DOHH2 (cell line): ENCODE measurements at regions not wholly inside any gene's neighbourhood (a gene's known extent, or its start where the extent isn't known, plus 50 kb on each side); places are given as distances from the start of the nearest gene placed in this dataset.
A peak's percentile ranks its signal among the peaks of the same experiment; 100 is the strongest.

ENCODE experiments used
- H3F3A ChIP-seq: fragments of 200-600 bp; sonication (generic), shearing (Covaris generic); 2 replicates; pipeline ENCODE4 v1.6.0; 2016; ENCODE audit warnings: antibody characterized with exemption, mild to moderate bottlenecking; ENCODE audit not compliant: control insufficient read depth, insufficient read depth
- H3K27ac ChIP-seq: fragments of 200-600 bp; sonication (generic); 2 replicates; pipeline ENCODE4 v1.5.1; 2014; ENCODE audit warnings: low read depth, mild to moderate bottlenecking, low read length, moderate library complexity
- H3K27me3 ChIP-seq: fragments of 200-600 bp; sonication (generic); 2 replicates; pipeline ENCODE4 v1.6.1; 2014; ENCODE audit warnings: mild to moderate bottlenecking, low read length, mixed read lengths; ENCODE audit not compliant: control insufficient read depth
- H3K36me3 ChIP-seq: fragments of 200-600 bp; sonication (generic); 2 replicates; pipeline ENCODE4 v1.6.1; 2014; ENCODE audit warnings: mild to moderate bottlenecking, low read length, moderate library complexity, mixed read lengths; ENCODE audit not compliant: control insufficient read depth
- H3K4me1 ChIP-seq: fragments of 200-600 bp; sonication (generic); 2 replicates; pipeline ENCODE4 v1.6.1; 2014; ENCODE audit warnings: mild to moderate bottlenecking, low read length, mixed read lengths; ENCODE audit not compliant: control insufficient read depth
- H3K4me2 ChIP-seq: fragments of 200-600 bp; sonication (generic); 2 replicates; pipeline ENCODE4 v1.6.0; 2014; ENCODE audit warnings: mild to moderate bottlenecking, low read length, moderate library complexity
- H3K4me3 ChIP-seq: fragments of 200-600 bp; sonication (generic); 2 replicates; pipeline ENCODE4 v1.5.1; 2014; ENCODE audit warnings: mild to moderate bottlenecking, low read length, mixed read lengths
- H3K79me2 ChIP-seq: fragments of 200-600 bp; sonication (generic); 2 replicates; pipeline ENCODE4 v1.6.1; 2014; ENCODE audit warnings: mild to moderate bottlenecking, low read length, mixed read lengths; ENCODE audit not compliant: control insufficient read depth
- H3K9me2 ChIP-seq: fragments of 200-600 bp; sonication (generic); replicated peaks from 2 replicates; pipeline ENCODE4 v1.6.1; 2014; ENCODE audit warnings: mild to moderate bottlenecking, low read length, mixed read lengths; ENCODE audit not compliant: control insufficient read depth
- H3K9me3 ChIP-seq: fragments of 200-600 bp; sonication (generic); 2 replicates; pipeline ENCODE4 v1.6.1; 2014; ENCODE audit warnings: antibody characterized with exemption, low read length, mixed read lengths; ENCODE audit not compliant: control insufficient read depth, insufficient read depth
- H4K20me1 ChIP-seq: fragments of 200-600 bp; sonication (generic); 2 replicates; pipeline ENCODE4 v1.6.0; 2014; ENCODE audit warnings: low read depth, mild to moderate bottlenecking, antibody characterized with exemption, low read length, moderate library complexity; ENCODE audit not compliant: control insufficient read depth, insufficient read depth
- EZH2phosphoT487 ChIP-seq: fragments of 200-600 bp; sonication (generic); IDR thresholded peaks from 2 replicates; pipeline ENCODE4 v1.6.1; 2017; ENCODE audit warnings: borderline replicate concordance, mild to moderate bottlenecking, antibody characterized with exemption, low read length, moderate library complexity, mixed read lengths
- TF ChIP-seq, protein P1 (sequence below): fragments of 200-600 bp; sonication (generic); IDR thresholded peaks from one replicate; pipeline ENCODE4 v1.5.1; 2014; ENCODE audit warnings: antibody characterized with exemption, mild to moderate bottlenecking, low read depth, low read length; ENCODE audit not compliant: poor library complexity, severe bottlenecking

DNA sequence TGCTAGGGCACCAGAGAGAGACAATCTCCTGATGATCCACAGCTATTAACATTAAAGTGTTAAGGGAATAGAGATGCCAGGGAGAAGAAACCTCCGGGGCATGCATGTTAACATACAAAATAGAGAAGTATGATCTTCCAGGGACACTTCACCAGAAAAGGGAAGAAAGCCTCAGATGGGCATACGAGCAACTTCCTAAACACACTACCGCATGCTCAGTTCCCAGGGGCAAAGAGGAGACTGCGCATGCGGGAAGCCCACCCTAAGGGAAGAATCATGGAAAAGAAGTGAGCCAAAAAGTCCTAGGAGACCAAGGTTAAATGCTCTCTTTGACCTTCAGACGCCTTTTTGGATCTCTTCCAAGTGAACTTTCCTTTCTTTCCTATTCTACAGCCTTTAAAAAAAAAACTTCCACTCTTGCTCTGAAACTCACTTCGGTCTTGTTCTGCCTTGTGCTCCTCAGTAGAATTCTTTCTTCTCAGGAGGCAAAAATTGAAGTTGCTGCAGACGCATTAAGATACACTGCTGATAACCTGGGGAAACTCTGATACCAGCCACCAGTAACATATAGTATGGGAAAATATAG lies 1211.3 kb downstream of the REEP3 start:
- Histone ChIP-seq H3K9me2 (no peaks in the 10 kb centered on the region), H3K4me2 (no peak overlapping the region), H3K9me3 (no peaks in the 10 kb centered on the region), H3K27me3 (no peaks in the 10 kb centered on the region), H3K79me2 (no peaks in the 10 kb centered on the region), H3K4me1 (no peaks in the 10 kb centered on the region), H3K4me3 (no peak overlapping the region), H3F3A (no peaks in the 10 kb centered on the region), H4K20me1 (no peaks in the 10 kb centered on the region), H3K36me3 (no peaks in the 10 kb centered on the region), H3K27ac (no peak overlapping the region)
- TF ChIP-seq, protein P1, sequence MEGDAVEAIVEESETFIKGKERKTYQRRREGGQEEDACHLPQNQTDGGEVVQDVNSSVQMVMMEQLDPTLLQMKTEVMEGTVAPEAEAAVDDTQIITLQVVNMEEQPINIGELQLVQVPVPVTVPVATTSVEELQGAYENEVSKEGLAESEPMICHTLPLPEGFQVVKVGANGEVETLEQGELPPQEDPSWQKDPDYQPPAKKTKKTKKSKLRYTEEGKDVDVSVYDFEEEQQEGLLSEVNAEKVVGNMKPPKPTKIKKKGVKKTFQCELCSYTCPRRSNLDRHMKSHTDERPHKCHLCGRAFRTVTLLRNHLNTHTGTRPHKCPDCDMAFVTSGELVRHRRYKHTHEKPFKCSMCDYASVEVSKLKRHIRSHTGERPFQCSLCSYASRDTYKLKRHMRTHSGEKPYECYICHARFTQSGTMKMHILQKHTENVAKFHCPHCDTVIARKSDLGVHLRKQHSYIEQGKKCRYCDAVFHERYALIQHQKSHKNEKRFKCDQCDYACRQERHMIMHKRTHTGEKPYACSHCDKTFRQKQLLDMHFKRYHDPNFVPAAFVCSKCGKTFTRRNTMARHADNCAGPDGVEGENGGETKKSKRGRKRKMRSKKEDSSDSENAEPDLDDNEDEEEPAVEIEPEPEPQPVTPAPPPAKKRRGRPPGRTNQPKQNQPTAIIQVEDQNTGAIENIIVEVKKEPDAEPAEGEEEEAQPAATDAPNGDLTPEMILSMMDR: no peak
- no peak for TF ChIP-seq EZH2phosphoT487

DNA sequence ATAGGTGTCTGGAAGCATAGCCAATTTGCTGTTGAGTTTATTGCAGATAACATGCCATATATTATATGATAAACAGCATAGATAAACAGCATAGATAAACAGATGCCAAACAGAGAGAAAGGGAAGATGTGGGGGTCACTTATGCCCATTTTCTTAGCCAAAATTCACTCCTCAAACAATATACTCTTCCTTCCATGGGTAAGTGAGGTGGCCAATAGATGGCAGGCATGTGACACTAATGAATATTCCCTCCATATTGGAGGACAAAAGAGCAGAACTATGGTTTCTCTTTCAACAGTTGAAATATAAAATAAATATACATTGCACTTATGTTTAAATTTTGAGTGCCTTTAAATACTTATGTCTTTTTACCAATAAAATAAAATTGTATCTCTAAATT lies 1212.8 kb downstream of the REEP3 start:
- Histone ChIP-seq H4K20me1 (no peaks in the 10 kb centered on the region), H3K9me2 (no peaks in the 10 kb centered on the region), H3K27me3 (no peaks in the 10 kb centered on the region), H3K36me3 (no peaks in the 10 kb centered on the region), H3F3A (no peaks in the 10 kb centered on the region), H3K4me3 (no peak overlapping the region), H3K79me2 (no peaks in the 10 kb centered on the region), H3K9me3 (no peaks in the 10 kb centered on the region), H3K27ac (no peak overlapping the region), H3K4me2 (no peak overlapping the region), H3K4me1 (no peaks in the 10 kb centered on the region)
- TF ChIP-seq, protein P1: peak; percentile 40
- no peak for TF ChIP-seq EZH2phosphoT487

DNA sequence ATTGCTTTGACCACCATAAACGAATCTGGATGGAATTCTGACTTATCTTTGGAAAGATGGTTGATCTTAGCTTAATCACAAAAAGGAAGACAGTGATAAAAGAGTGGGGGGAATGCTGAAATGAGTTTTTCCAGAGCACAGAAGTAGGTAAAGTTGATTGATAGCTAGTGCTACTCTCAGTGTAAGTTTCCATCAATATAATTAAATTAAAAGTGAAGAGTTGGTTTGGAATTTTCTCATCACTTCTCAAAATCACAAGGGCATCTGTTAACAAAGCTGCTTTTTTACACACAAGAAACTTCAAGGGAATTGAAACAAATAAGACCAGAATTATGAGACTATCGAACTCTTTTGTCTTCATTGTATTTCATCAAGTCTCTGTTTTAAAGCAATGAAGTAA lies 1217.3 kb downstream of the REEP3 start:
- H3K9me3 ChIP-seq: no peaks in the 10 kb centered on the region
- H3F3A ChIP-seq: no peaks in the 10 kb centered on the region
- no peaks in the 10 kb centered on the region for H3K27me3 ChIP-seq
- no peaks in the 10 kb centered on the region for H3K4me1 ChIP-seq
- no peak overlapping the region for H3K4me2 ChIP-seq
- H4K20me1 ChIP-seq: no peaks in the 10 kb centered on the region
- H3K27ac ChIP-seq: no peak overlapping the region
- H3K4me3 ChIP-seq: no peak overlapping the region
- H3K36me3 ChIP-seq: no peaks in the 10 kb centered on the region
- no peak for TF ChIP-seq EZH2phosphoT487
- TF ChIP-seq, protein P1: no peak
- H3K9me2 ChIP-seq: no peaks in the 10 kb centered on the region
- no peaks in the 10 kb centered on the region for H3K79me2 ChIP-seq

DNA sequence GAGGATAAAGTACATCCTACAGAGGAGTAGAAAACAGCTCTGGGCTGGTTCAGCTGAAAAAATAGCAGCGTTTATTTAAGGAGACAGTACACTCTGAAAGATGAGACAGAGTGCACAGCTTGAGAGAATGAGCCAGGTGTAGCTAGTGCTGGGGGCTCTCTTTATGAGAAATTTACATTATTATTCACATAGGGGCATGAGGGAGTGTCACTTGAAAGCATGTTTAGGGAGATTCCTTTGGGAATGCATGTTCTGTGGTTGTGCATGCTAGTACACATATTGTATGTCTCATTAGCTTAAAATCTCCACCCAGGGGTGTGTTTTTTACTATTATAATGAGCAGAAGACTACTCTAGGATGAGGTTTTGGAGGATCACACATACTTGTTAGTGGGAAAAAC lies 1224.4 kb downstream of the REEP3 start:
- no peaks in the 10 kb centered on the region for H3K4me1 ChIP-seq
- no peaks in the 10 kb centered on the region for H3K27me3 ChIP-seq
- TF ChIP-seq, protein P1: no peak
- no peak for TF ChIP-seq EZH2phosphoT487
- no peak overlapping the region for H3K27ac ChIP-seq
- no peaks in the 10 kb centered on the region for H3F3A ChIP-seq
- H4K20me1 ChIP-seq: no peaks in the 10 kb centered on the region
- no peak overlapping the region for H3K4me3 ChIP-seq
- H3K79me2 ChIP-seq: no peaks in the 10 kb centered on the region
- H3K9me2 ChIP-seq: no peaks in the 10 kb centered on the region
- no peak overlapping the region for H3K4me2 ChIP-seq
- H3K9me3 ChIP-seq: no peaks in the 10 kb centered on the region
- H3K36me3 ChIP-seq: no peaks in the 10 kb centered on the region
